ENCODE measurements at regions not wholly inside any gene's neighbourhood (a gene's known extent, or its start where the extent isn't known, plus 50 kb on each side); places are given as distances from the start of the nearest gene placed in this dataset.

GRCh38 chr5:124401476-124402143 is 344.8 kb downstream of the ZNF608 start:
- Histone ChIP-seq H3K27ac (ENCODE audit: control insufficient read depth, insufficient read depth, low read length) (peak overlapping the region; percentile 24), H3K4me2 (ENCODE audit: control insufficient read depth, extremely low read depth, insufficient read depth, low read depth, low read length) (peak overlapping the region; percentile 9), H3K4me1 (ENCODE audit: control insufficient read depth, extremely low read depth, insufficient read depth, low read length) (peaks cover 13% of the 10 kb centered on the region), H3K9ac (ENCODE audit: control insufficient read depth, extremely low read depth, insufficient read depth, low read length) (no peak overlapping the region), H3K4me3 (ENCODE audit: control insufficient read depth in 2 of 3, extremely low read depth in 1 of 3, insufficient read depth in 2 of 3, low read depth in 1 of 3, low read length in 3 of 3) (no peak overlapping the region), H3K9me3 (ENCODE audit: control insufficient read depth, low read depth, low read length) (no peaks in the 10 kb centered on the region), H3K36me3 (ENCODE audit: control insufficient read depth in 2 of 2, extremely low read depth in 1 of 2, insufficient read depth in 2 of 2, low read length in 2 of 2) (no peaks in the 10 kb centered on the region), H3K9me1 (ENCODE audit: control insufficient read depth, extremely low read depth, insufficient read depth, low read length) (no peaks in the 10 kb centered on the region), H3K27me3 (ENCODE audit: control insufficient read depth, extremely low read depth, insufficient read depth, low read length) (no peaks in the 10 kb centered on the region), H4K20me1 (ENCODE audit: control insufficient read depth, extremely low read depth, insufficient read depth, low read length) (no peaks in the 10 kb centered on the region), H3K79me2 (ENCODE audit: control insufficient read depth, insufficient read depth, low read length) (no peaks in the 10 kb centered on the region), H2AFZ (ENCODE audit: control insufficient read depth, low read length) (peak overlapping the region; percentile 45)
- DNase-seq (ENCODE audit: low read depth, low spot score) = no peak
- TF ChIP-seq, protein P1, sequence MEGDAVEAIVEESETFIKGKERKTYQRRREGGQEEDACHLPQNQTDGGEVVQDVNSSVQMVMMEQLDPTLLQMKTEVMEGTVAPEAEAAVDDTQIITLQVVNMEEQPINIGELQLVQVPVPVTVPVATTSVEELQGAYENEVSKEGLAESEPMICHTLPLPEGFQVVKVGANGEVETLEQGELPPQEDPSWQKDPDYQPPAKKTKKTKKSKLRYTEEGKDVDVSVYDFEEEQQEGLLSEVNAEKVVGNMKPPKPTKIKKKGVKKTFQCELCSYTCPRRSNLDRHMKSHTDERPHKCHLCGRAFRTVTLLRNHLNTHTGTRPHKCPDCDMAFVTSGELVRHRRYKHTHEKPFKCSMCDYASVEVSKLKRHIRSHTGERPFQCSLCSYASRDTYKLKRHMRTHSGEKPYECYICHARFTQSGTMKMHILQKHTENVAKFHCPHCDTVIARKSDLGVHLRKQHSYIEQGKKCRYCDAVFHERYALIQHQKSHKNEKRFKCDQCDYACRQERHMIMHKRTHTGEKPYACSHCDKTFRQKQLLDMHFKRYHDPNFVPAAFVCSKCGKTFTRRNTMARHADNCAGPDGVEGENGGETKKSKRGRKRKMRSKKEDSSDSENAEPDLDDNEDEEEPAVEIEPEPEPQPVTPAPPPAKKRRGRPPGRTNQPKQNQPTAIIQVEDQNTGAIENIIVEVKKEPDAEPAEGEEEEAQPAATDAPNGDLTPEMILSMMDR (optimal IDR thresholded peaks at IDR 0.05 in 1 of 3, IDR thresholded peaks at IDR 0.05 in 1 of 3, conservative IDR thresholded peaks at IDR 0.05 in 1 of 3; ENCODE audit: extremely low read depth in 1 of 3, insufficient read depth in 2 of 3, low read length in 3 of 3) = no peak
- no peak for TF ChIP-seq EZH2 (IDR thresholded peaks at IDR 0.05; ENCODE audit: low read length)
- no peak for FAIRE-seq
- dilution Hi-C loops (cut with MboI; ENCODE audit: extremely low pct_ligation_motif_present, low sequenced_read_pairs) = no loop called here

DNA sequence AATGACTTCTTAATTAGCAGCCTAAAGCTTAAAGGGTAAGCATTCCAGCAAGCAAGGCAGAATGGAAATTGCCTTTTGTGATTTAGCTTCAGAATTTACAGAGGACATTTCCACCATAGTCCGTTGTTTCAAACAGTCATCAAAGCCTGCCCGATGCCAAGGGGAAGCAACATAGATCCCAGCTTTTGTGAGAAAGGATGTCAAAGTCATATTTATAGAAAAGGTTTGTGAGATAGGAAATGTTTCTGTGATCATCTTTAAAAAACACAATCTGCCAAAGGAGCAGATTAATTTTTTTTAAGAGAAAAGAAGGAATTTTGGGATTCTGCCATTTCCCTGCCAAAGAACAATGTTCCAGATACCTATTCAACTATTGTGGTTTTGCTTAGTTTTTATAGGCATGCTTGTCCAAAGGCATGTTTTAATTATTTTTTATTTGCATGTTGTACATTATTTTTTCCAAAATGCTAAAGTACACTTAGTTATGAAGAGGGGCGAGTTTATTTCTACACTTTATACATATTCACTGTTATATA is 346.9 kb downstream of the ZNF608 start:
- no peak overlapping the region for H3K9ac ChIP-seq (ENCODE audit: control insufficient read depth, extremely low read depth, insufficient read depth, low read length)
- no peak for FAIRE-seq

More for the DNA sequence above, 346.9 kb downstream of the ZNF608 start:
- H3K4me2 ChIP-seq (ENCODE audit: control insufficient read depth, extremely low read depth, insufficient read depth, low read depth, low read length) = no peak overlapping the region
- H3K27ac ChIP-seq (ENCODE audit: control insufficient read depth, insufficient read depth, low read length) = no peak overlapping the region
- dilution Hi-C loops (cut with MboI; ENCODE audit: extremely low pct_ligation_motif_present, low sequenced_read_pairs) = no loop called here
- no peaks in the 10 kb centered on the region for H3K36me3 ChIP-seq (ENCODE audit: control insufficient read depth in 2 of 2, extremely low read depth in 1 of 2, insufficient read depth in 2 of 2, low read length in 2 of 2)
- H3K79me2 ChIP-seq (ENCODE audit: control insufficient read depth, insufficient read depth, low read length) = no peaks in the 10 kb centered on the region
- no peaks in the 10 kb centered on the region for H3K9me1 ChIP-seq (ENCODE audit: control insufficient read depth, extremely low read depth, insufficient read depth, low read length)
- H2AFZ ChIP-seq (ENCODE audit: control insufficient read depth, low read length) = no peak overlapping the region
- DNase-seq (ENCODE audit: low read depth, low spot score) = no peak
- TF ChIP-seq EZH2 (IDR thresholded peaks at IDR 0.05; ENCODE audit: low read length) = no peak
- TF ChIP-seq, protein P1 (optimal IDR thresholded peaks at IDR 0.05 in 1 of 3, IDR thresholded peaks at IDR 0.05 in 1 of 3, conservative IDR thresholded peaks at IDR 0.05 in 1 of 3; ENCODE audit: extremely low read depth in 1 of 3, insufficient read depth in 2 of 3, low read length in 3 of 3) = no peak
- H3K9me3 ChIP-seq (ENCODE audit: control insufficient read depth, low read depth, low read length) = no peaks in the 10 kb centered on the region
- H4K20me1 ChIP-seq (ENCODE audit: control insufficient read depth, extremely low read depth, insufficient read depth, low read length) = no peaks in the 10 kb centered on the region
- H3K4me1 ChIP-seq (ENCODE audit: control insufficient read depth, extremely low read depth, insufficient read depth, low read length) = peaks cover 13% of the 10 kb centered on the region
- peaks cover 3% of the 10 kb centered on the region for H3K27me3 ChIP-seq (ENCODE audit: control insufficient read depth, extremely low read depth, insufficient read depth, low read length)
- H3K4me3 ChIP-seq (ENCODE audit: control insufficient read depth in 2 of 3, extremely low read depth in 1 of 3, insufficient read depth in 2 of 3, low read depth in 1 of 3, low read length in 3 of 3) = no peak overlapping the region

All from keratinocyte (primary cell).